Smooth muscle cell (in vitro differentiated cells): ENCODE measurements at regions not wholly inside any gene's neighbourhood (a gene's known extent, or its start where the extent isn't known, plus 50 kb on each side); places are given as distances from the start of the nearest gene placed in this dataset.
A peak's percentile ranks its signal among the peaks of the same experiment; 100 is the strongest.

Experiments
- DNase-seq: peaks from one replicate; lab custom pipeline; 2025; ENCODE audit not compliant: unreplicated experiment; lab: John Stamatoyannopoulos, UW
- H2AFZ ChIP-seq: fragments of 200-600 bp; sonication (generic); 2 replicates; pipeline ENCODE4 v1.6.0; 2016; ENCODE audit warnings: antibody characterized with exemption, low read depth, mild to moderate bottlenecking
- H3F3A ChIP-seq: fragments of 200-600 bp; sonication (generic); 2 replicates; pipeline ENCODE4 v1.6.0; 2017; ENCODE audit warnings: antibody characterized with exemption, low read depth
- H3K27ac ChIP-seq: fragments of 200-600 bp; sonication (generic); 2 replicates; pipeline ENCODE4 v1.5.1; 2016; ENCODE audit warnings: low read depth, mild to moderate bottlenecking
- H3K27me3 ChIP-seq: fragments of 200-600 bp; sonication (generic); 2 replicates; pipeline ENCODE4 v1.6.1; 2016; ENCODE audit warnings: low read depth, mild to moderate bottlenecking
- H3K36me3 ChIP-seq: fragments of 200-600 bp; sonication (generic); 2 replicates; pipeline ENCODE4 v1.5.1; 2016; ENCODE audit warnings: low read depth
- H3K4me1 ChIP-seq: fragments of 200-600 bp; sonication (generic); 2 replicates; pipeline ENCODE4 v1.5.1; 2016; ENCODE audit warnings: low read depth
- H3K4me2 ChIP-seq: fragments of 200-600 bp; sonication (generic); 2 replicates; pipeline ENCODE4 v1.6.0; 2016; ENCODE audit warnings: mild to moderate bottlenecking
- H3K4me3 ChIP-seq: fragments of 200-600 bp; sonication (generic); 2 replicates; pipeline ENCODE4 v1.5.1; 2016; ENCODE audit warnings: mild to moderate bottlenecking
- H3K79me2 ChIP-seq: fragments of 200-600 bp; sonication (generic); 2 replicates; pipeline ENCODE4 v1.6.0; 2016; ENCODE audit warnings: low read depth, mild to moderate bottlenecking
- H3K9ac ChIP-seq: fragments of 200-600 bp; sonication (generic); 2 replicates; pipeline ENCODE4 v1.6.0; 2016; ENCODE audit warnings: low read depth
- H3K9me3 ChIP-seq: fragments of 200-600 bp; sonication (generic); replicated peaks from 2 replicates; pipeline ENCODE4 v1.5.1; 2016; ENCODE audit warnings: low read depth
- H4K20me1 ChIP-seq: fragments of 200-600 bp; sonication (generic); 2 replicates; pipeline ENCODE4 v1.6.0; 2016; ENCODE audit warnings: low read depth
- CTCF ChIP-seq: fragments of 200-600 bp; sonication (generic); IDR thresholded peaks from 2 replicates; pipeline ENCODE4 v1.5.1; 2017; ENCODE audit warnings: borderline replicate concordance, mild to moderate bottlenecking, antibody characterized with exemption; ENCODE audit not compliant: insufficient read depth, poor library complexity, severe bottlenecking
- WGBS: methylation state at CpG from one replicate; pipeline ENCODE4 v1.1.7; 2016; ENCODE audit warnings: low lambda C conversion rate; 5-methylcytosine and 5-hydroxymethylcytosine counted together

- no peak for DNase-seq
- Histone ChIP-seq H3F3A (no peaks in the 10 kb centered on the region), H3K36me3 (no peaks in the 10 kb centered on the region), H3K9me3 (peaks cover 3% of the 10 kb centered on the region), H3K4me3 (no peak overlapping the region), H3K4me1 (no peaks in the 10 kb centered on the region), H3K9ac (no peak overlapping the region), H3K27me3 (no peaks in the 10 kb centered on the region), H3K27ac (no peak overlapping the region), H3K79me2 (no peaks in the 10 kb centered on the region), H4K20me1 (no peaks in the 10 kb centered on the region), H3K4me2 (no peak overlapping the region), H2AFZ (no peak overlapping the region)
- no peak for TF ChIP-seq CTCF
- 94% methylated on average over 15 of the region's 16 CpGs for WGBS
These were observed 60.3 kb upstream of the ADAMTS2 start for GRCh38 chr5:179405426-179406030.

- H3K4me2 ChIP-seq: no peak overlapping the region
- no peak overlapping the region for H3K4me3 ChIP-seq
- no peaks in the 10 kb centered on the region for H3F3A ChIP-seq
- H3K4me1 ChIP-seq: no peaks in the 10 kb centered on the region
- DNase-seq: no peak
- TF ChIP-seq CTCF: no peak
- peaks cover 3% of the 10 kb centered on the region for H3K9me3 ChIP-seq
- 93% methylated on average over 2 of the region's 2 CpGs for WGBS
- H3K27me3 ChIP-seq: no peaks in the 10 kb centered on the region
- H3K27ac ChIP-seq: no peak overlapping the region
- H4K20me1 ChIP-seq: no peaks in the 10 kb centered on the region
- H3K9ac ChIP-seq: no peak overlapping the region
- H3K36me3 ChIP-seq: no peaks in the 10 kb centered on the region
- no peaks in the 10 kb centered on the region for H3K79me2 ChIP-seq
- H2AFZ ChIP-seq: no peak overlapping the region
These were observed 59.8 kb upstream of the ADAMTS2 start for GRCh38 chr5:179405054-179405416.

- H3K4me1 ChIP-seq: no peaks in the 10 kb centered on the region
- TF ChIP-seq CTCF: peak; percentile 28
- H2AFZ ChIP-seq: no peak overlapping the region
These were observed 59.2 kb upstream of the ADAMTS2 start for GRCh38 chr5:179404321-179405053.

More at GRCh38 chr5:179404321-179405053, 59.2 kb upstream of the ADAMTS2 start:
- Histone ChIP-seq H3K9ac (no peak overlapping the region), H3F3A (no peaks in the 10 kb centered on the region), H3K79me2 (no peaks in the 10 kb centered on the region), H3K4me2 (no peak overlapping the region), H3K36me3 (no peaks in the 10 kb centered on the region), H3K27ac (no peak overlapping the region), H3K27me3 (no peaks in the 10 kb centered on the region), H4K20me1 (no peaks in the 10 kb centered on the region), H3K4me3 (no peak overlapping the region), H3K9me3 (peaks cover 5% of the 10 kb centered on the region)
- WGBS: 92% methylated on average over 6 of the region's 6 CpGs
- no peak for DNase-seq
